ENCODE measurements at regions not wholly inside any gene's neighbourhood (a gene's known extent, or its start where the extent isn't known, plus 50 kb on each side); places are given as distances from the start of the nearest gene placed in this dataset.

GRCh38 chr6:149136913-149137286 lies 180.6 kb upstream of the TAB2 start:
- H3K36me3 ChIP-seq, result no peaks in the 10 kb centered on the region
- H3K4me1 ChIP-seq (ENCODE audit: low read depth), result no peaks in the 10 kb centered on the region
- H3K27ac ChIP-seq, result no peak overlapping the region
- H3K4me3 ChIP-seq, result no peak overlapping the region
- H3K9me3 ChIP-seq (ENCODE audit: low read depth), result no peaks in the 10 kb centered on the region
- DNase-seq (ENCODE audit: low read depth in 1 of 2, low spot score in 1 of 2), result no peak
- no peaks in the 10 kb centered on the region for H3K27me3 ChIP-seq
- TF ChIP-seq CTCF (IDR thresholded peaks at IDR 0.05; ENCODE audit: low read depth, low read length), result no peak

GRCh38 chr6:149137594-149137993 lies 179.9 kb upstream of the TAB2 start:
- H3K4me3 ChIP-seq, result no peak overlapping the region
- no peak for TF ChIP-seq CTCF (IDR thresholded peaks at IDR 0.05; ENCODE audit: low read depth, low read length)
- no peak overlapping the region for H3K27ac ChIP-seq
- no peaks in the 10 kb centered on the region for H3K27me3 ChIP-seq
- no peaks in the 10 kb centered on the region for H3K36me3 ChIP-seq
- no peaks in the 10 kb centered on the region for H3K9me3 ChIP-seq (ENCODE audit: low read depth)
- H3K4me1 ChIP-seq (ENCODE audit: low read depth), result no peaks in the 10 kb centered on the region
- DNase-seq (ENCODE audit: low read depth in 1 of 2, low spot score in 1 of 2), result peak in 1 of 2 donors; percentile 69

- Histone ChIP-seq H3K27me3 (no peaks in the 10 kb centered on the region), H3K9me3 (ENCODE audit: low read depth) (no peaks in the 10 kb centered on the region), H3K4me1 (ENCODE audit: low read depth) (no peaks in the 10 kb centered on the region), H3K27ac (no peak overlapping the region), H3K36me3 (no peaks in the 10 kb centered on the region), H3K4me3 (no peak overlapping the region)
- TF ChIP-seq CTCF (IDR thresholded peaks at IDR 0.05; ENCODE audit: low read depth, low read length), result no peak
- no peak for DNase-seq (ENCODE audit: low read depth in 1 of 2, low spot score in 1 of 2)
Observed at GRCh38 chr6:149138089-149138488, 179.4 kb upstream of the TAB2 start.

GRCh38 chr6:149138699-149139294 lies 178.7 kb upstream of the TAB2 start:
- Histone ChIP-seq H3K9me3 (ENCODE audit: low read depth) (no peaks in the 10 kb centered on the region), H3K4me1 (ENCODE audit: low read depth) (no peaks in the 10 kb centered on the region), H3K27me3 (no peaks in the 10 kb centered on the region), H3K36me3 (no peaks in the 10 kb centered on the region), H3K27ac (no peak overlapping the region), H3K4me3 (no peak overlapping the region)
- DNase-seq (ENCODE audit: low read depth in 1 of 2, low spot score in 1 of 2), result no peak
- peak; percentile 2 for TF ChIP-seq CTCF (IDR thresholded peaks at IDR 0.05; ENCODE audit: low read depth, low read length)

GRCh38 chr6:149139782-149140136 lies 177.8 kb upstream of the TAB2 start:
- H3K36me3 ChIP-seq, result no peaks in the 10 kb centered on the region
- DNase-seq (ENCODE audit: low read depth in 1 of 2, low spot score in 1 of 2), result no peak
- no peak for TF ChIP-seq CTCF (IDR thresholded peaks at IDR 0.05; ENCODE audit: low read depth, low read length)
- no peaks in the 10 kb centered on the region for H3K9me3 ChIP-seq (ENCODE audit: low read depth)
- H3K27me3 ChIP-seq, result no peaks in the 10 kb centered on the region
- no peak overlapping the region for H3K27ac ChIP-seq
- H3K4me1 ChIP-seq (ENCODE audit: low read depth), result no peaks in the 10 kb centered on the region
- H3K4me3 ChIP-seq, result no peak overlapping the region

Data from cardiac muscle cell (in vitro differentiated cells and primary cell).